Right lobe of liver (tissue), 4 donors: ENCODE measurements at regions not wholly inside any gene's neighbourhood (a gene's known extent, or its start where the extent isn't known, plus 50 kb on each side); places are given as distances from the start of the nearest gene placed in this dataset.

ENCODE experiments used
- POLR2A ChIP-seq: fragments of 450-650 bp; IDR thresholded peaks from one replicate; pipeline ENCODE4 v1.6.1; 2017; ENCODE audit warnings: antibody characterized with exemption, mild to moderate bottlenecking
- TF ChIP-seq, protein P1 (sequence below), 4 donors: fragments of 200-600 bp in 3 of 4; fragments of 450-650 bp in 1 of 4; IDR thresholded peaks; one replicate each; pipeline versions ENCODE4 v1.5.1 to v1.8.0; 2016 to 2022; ENCODE audit warnings: antibody characterized with exemption in 4 of 4, mild to moderate bottlenecking in 2 of 4
- donor health status: DM: no; HTN: no; CAD: no.
- donor health status: DM: no; HTN: no; CAD: no.
- donor health status: DM: no; HTN: yes; CAD: no.

DNA sequence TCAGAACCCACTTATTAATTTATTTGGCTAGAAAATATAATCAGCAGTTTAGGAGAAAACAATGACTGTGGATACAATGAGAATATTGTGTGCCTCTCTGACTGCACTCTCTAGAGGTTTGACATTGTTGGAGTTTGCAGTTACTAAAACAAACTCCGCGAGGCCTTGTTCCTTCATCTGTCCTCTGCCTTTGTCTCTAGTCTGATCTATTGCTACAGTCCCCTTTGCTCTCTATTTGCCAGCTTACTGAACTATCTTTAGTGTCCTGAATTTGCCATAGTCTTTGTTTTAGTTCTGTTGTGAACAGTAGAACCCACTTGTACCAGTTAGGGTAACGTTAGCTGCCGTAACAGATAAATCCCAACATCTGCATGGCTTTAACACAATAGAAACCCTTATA, 81.4 kb upstream of the RPS6KA3 start:
- TF ChIP-seq, protein P1, sequence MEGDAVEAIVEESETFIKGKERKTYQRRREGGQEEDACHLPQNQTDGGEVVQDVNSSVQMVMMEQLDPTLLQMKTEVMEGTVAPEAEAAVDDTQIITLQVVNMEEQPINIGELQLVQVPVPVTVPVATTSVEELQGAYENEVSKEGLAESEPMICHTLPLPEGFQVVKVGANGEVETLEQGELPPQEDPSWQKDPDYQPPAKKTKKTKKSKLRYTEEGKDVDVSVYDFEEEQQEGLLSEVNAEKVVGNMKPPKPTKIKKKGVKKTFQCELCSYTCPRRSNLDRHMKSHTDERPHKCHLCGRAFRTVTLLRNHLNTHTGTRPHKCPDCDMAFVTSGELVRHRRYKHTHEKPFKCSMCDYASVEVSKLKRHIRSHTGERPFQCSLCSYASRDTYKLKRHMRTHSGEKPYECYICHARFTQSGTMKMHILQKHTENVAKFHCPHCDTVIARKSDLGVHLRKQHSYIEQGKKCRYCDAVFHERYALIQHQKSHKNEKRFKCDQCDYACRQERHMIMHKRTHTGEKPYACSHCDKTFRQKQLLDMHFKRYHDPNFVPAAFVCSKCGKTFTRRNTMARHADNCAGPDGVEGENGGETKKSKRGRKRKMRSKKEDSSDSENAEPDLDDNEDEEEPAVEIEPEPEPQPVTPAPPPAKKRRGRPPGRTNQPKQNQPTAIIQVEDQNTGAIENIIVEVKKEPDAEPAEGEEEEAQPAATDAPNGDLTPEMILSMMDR (IDR thresholded peaks at IDR 0.05) = no peak
- no peak for TF ChIP-seq POLR2A
